ENCODE measurements at regions not wholly inside any gene's neighbourhood (a gene's known extent, or its start where the extent isn't known, plus 50 kb on each side); places are given as distances from the start of the nearest gene placed in this dataset.
"Not testable (repeated sequence)": the region's sequence is repeated elsewhere in the genome, so short reads cannot be mapped to it uniquely, and the experiment has no call there.

GRCh38 chr4:106548446-106549044, 180.0 kb upstream of the GIMD1 start:
- intact Hi-C loops (cut with DNase I), result no loop called here
- Histone ChIP-seq H3K9me3 (no peaks in the 10 kb centered on the region), H3K27me3 (no peaks in the 10 kb centered on the region), H3K4me1 (no peaks in the 10 kb centered on the region), H3K4me3 (no peak overlapping the region), H3K36me3 (no peaks in the 10 kb centered on the region), H3K27ac (no peak overlapping the region)
- TF ChIP-seq POLR2AphosphoS5 (IDR thresholded peaks at IDR 0.05) (no peak), CTCF (IDR thresholded peaks at IDR 0.05) (no peak), POLR2A (IDR thresholded peaks at IDR 0.05) (no peak), EP300 (IDR thresholded peaks at IDR 0.05) (no peak)
- 72 to 91% methylated on average over 1 of the region's 1 CpG for WGBS, 2 donors
- no peak for DNase-seq

GRCh38 chr4:106546370-106546769, 177.8 kb upstream of the GIMD1 start:
- TF ChIP-seq CTCF (IDR thresholded peaks at IDR 0.05), result no peak
- TF ChIP-seq EP300 (IDR thresholded peaks at IDR 0.05), result no peak
- no peak for TF ChIP-seq POLR2AphosphoS5 (IDR thresholded peaks at IDR 0.05)
- TF ChIP-seq POLR2A (IDR thresholded peaks at IDR 0.05), result no peak

DNA sequence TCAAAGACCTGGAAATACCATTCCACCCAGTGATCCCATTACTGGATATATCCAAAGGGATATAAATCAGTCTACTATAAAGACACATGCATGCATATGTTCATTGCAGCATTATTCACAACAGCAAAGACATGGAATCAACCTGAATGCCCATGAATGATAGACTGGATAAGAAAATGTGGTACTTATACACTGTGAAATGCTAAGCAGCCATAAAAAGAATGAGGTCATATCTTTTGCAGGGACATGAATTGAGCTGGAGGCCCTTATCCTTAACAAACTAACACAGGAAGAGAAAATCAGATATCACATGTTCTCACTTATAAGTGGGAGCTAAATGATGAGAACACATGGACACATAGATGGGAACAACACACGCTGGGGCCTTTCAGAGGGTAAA, 174.0 kb upstream of the GIMD1 start:
- H3K9me3 ChIP-seq; DNase-seq; H3K27me3 ChIP-seq; H3K4me1 ChIP-seq; H3K4me3 ChIP-seq; H3K27ac ChIP-seq; H3K36me3 ChIP-seq; intact Hi-C loops (cut with DNase I): not testable (repeated sequence)
- 65 to 85% methylated on average over 1 of the region's 1 CpG for WGBS, 2 donors

More at GRCh38 chr4:106546370-106546769, 177.8 kb upstream of the GIMD1 start:
- H3K4me3 ChIP-seq, result no peak overlapping the region
- no peaks in the 10 kb centered on the region for H3K4me1 ChIP-seq
- 30 to 56% methylated on average over 1 of the region's 1 CpG for WGBS, 2 donors
- H3K27ac ChIP-seq, result no peak overlapping the region
- H3K27me3 ChIP-seq, result no peaks in the 10 kb centered on the region
- DNase-seq, result no peak
- no peaks in the 10 kb centered on the region for H3K9me3 ChIP-seq
- no peaks in the 10 kb centered on the region for H3K36me3 ChIP-seq
- intact Hi-C loops (cut with DNase I), result no loop called here

GRCh38 chr4:106541253-106541652, 172.7 kb upstream of the GIMD1 start:
- no peaks in the 10 kb centered on the region for H3K4me1 ChIP-seq
- no peak for TF ChIP-seq POLR2AphosphoS5 (IDR thresholded peaks at IDR 0.05)
- no peak for TF ChIP-seq EP300 (IDR thresholded peaks at IDR 0.05)
- no peak for TF ChIP-seq CTCF (IDR thresholded peaks at IDR 0.05)
- no peak for TF ChIP-seq POLR2A (IDR thresholded peaks at IDR 0.05)
- no peak overlapping the region for H3K27ac ChIP-seq
- intact Hi-C loops (cut with DNase I), result no loop called here
- no peaks in the 10 kb centered on the region for H3K9me3 ChIP-seq
- H3K36me3 ChIP-seq, result no peaks in the 10 kb centered on the region
- no peaks in the 10 kb centered on the region for H3K27me3 ChIP-seq
- 69 to 78% methylated on average over 2 of the region's 2 CpGs for WGBS, 2 donors
- H3K4me3 ChIP-seq, result no peak overlapping the region
- DNase-seq, result no peak

- H3K9me3 ChIP-seq, result no peaks in the 10 kb centered on the region
- intact Hi-C loops (cut with DNase I), result no loop called here
- TF ChIP-seq EP300 (IDR thresholded peaks at IDR 0.05), result no peak
- TF ChIP-seq POLR2A (IDR thresholded peaks at IDR 0.05), result no peak
- no peak for TF ChIP-seq CTCF (IDR thresholded peaks at IDR 0.05)
- H3K27me3 ChIP-seq, result no peaks in the 10 kb centered on the region
- DNase-seq, result no peak
- no peaks in the 10 kb centered on the region for H3K4me1 ChIP-seq
- H3K4me3 ChIP-seq, result no peak overlapping the region
- no peaks in the 10 kb centered on the region for H3K36me3 ChIP-seq
- no peak overlapping the region for H3K27ac ChIP-seq
These were observed 162.2 kb upstream of the GIMD1 start for GRCh38 chr4:106530821-106531220.

Data from sigmoid colon (tissue), 6 donors.